ENCODE measurements at regions not wholly inside any gene's neighbourhood (a gene's known extent, or its start where the extent isn't known, plus 50 kb on each side); places are given as distances from the start of the nearest gene placed in this dataset.

GRCh38 chr4:66048861-66049260 lies 378.6 kb upstream of the EPHA5 start:
- H3K4me3 ChIP-seq (replicated peaks; ENCODE audit: insufficient read depth, low read length): no peak overlapping the region

DNA sequence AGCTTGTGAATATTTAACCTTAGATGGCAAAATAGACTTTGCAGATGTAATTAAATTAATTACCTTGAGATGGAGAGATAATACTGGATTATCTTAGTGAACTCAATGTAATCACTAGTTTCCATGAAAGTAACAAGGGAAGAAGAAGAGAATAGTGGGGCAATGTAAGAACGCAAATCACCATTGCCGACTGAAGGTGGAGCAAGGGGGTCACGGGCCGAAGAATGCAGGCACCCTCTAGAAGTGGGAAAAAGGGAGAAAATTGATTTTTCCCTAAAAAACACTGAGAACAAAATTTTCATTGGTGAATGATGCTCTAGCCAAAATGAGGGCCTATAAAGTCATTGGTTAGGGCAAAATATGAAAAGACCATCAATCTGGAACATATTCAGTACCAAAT lies 375.6 kb upstream of the EPHA5 start:
- no peaks in the 10 kb centered on the region for H3K27me3 ChIP-seq (ENCODE audit: insufficient read depth, poor library complexity, severe bottlenecking)
- no peak for TF ChIP-seq REST (IDR thresholded peaks at IDR 0.05; ENCODE audit: insufficient replicate concordance, low read depth)
- no peak for TF ChIP-seq SPI1 (IDR thresholded peaks at IDR 0.05; ENCODE audit: borderline replicate concordance, low read depth)
- no peak for TF ChIP-seq GABPA (IDR thresholded peaks at IDR 0.05; ENCODE audit: low read depth)
- H3K27ac ChIP-seq (replicated peaks): no peak overlapping the region
- no peak overlapping the region for H3K4me3 ChIP-seq (replicated peaks; ENCODE audit: insufficient read depth, low read length)
- DNase-seq (ENCODE audit: low read depth in 1 of 2, low spot score in 1 of 2): no peak

More at GRCh38 chr4:66048861-66049260, 378.6 kb upstream of the EPHA5 start:
- no peak overlapping the region for H3K27ac ChIP-seq (replicated peaks)
- H3K27me3 ChIP-seq (ENCODE audit: insufficient read depth, poor library complexity, severe bottlenecking): no peaks in the 10 kb centered on the region
- TF ChIP-seq, protein P1, sequence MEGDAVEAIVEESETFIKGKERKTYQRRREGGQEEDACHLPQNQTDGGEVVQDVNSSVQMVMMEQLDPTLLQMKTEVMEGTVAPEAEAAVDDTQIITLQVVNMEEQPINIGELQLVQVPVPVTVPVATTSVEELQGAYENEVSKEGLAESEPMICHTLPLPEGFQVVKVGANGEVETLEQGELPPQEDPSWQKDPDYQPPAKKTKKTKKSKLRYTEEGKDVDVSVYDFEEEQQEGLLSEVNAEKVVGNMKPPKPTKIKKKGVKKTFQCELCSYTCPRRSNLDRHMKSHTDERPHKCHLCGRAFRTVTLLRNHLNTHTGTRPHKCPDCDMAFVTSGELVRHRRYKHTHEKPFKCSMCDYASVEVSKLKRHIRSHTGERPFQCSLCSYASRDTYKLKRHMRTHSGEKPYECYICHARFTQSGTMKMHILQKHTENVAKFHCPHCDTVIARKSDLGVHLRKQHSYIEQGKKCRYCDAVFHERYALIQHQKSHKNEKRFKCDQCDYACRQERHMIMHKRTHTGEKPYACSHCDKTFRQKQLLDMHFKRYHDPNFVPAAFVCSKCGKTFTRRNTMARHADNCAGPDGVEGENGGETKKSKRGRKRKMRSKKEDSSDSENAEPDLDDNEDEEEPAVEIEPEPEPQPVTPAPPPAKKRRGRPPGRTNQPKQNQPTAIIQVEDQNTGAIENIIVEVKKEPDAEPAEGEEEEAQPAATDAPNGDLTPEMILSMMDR (IDR thresholded peaks at IDR 0.05; ENCODE audit: insufficient read depth, low read length): no peak
- TF ChIP-seq SPI1 (IDR thresholded peaks at IDR 0.05; ENCODE audit: borderline replicate concordance, low read depth) (no peak), REST (IDR thresholded peaks at IDR 0.05; ENCODE audit: insufficient replicate concordance, low read depth) (no peak), POLR2AphosphoS5 (IDR thresholded peaks at IDR 0.05; ENCODE audit: low read depth) (no peak), GABPA (IDR thresholded peaks at IDR 0.05; ENCODE audit: low read depth) (no peak)
- DNase-seq (ENCODE audit: low read depth in 1 of 2, low spot score in 1 of 2): no peak

DNA sequence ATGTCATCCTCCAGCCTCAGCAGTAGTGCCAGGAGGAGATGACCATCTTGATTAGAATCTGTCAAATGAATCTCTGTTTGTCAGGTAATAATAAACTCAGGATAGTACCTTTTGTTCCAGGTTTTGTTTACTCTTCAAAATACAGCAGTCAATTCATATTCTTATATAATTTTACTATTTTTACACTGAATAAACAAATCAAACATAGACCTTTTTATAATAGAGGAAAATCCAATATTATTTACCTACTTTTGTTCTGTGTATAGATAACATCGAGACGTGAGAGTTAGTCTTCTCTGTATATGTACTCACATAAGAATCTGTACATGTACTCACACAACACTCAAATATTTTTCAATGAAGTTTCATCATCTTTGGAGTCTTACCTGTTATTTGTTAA lies 365.4 kb upstream of the EPHA5 start:
- TF ChIP-seq REST (IDR thresholded peaks at IDR 0.05; ENCODE audit: insufficient replicate concordance, low read depth) (no peak), GABPA (IDR thresholded peaks at IDR 0.05; ENCODE audit: low read depth) (no peak), SPI1 (IDR thresholded peaks at IDR 0.05; ENCODE audit: borderline replicate concordance, low read depth) (no peak), POLR2AphosphoS5 (IDR thresholded peaks at IDR 0.05; ENCODE audit: low read depth) (no peak)
- TF ChIP-seq, protein P1 (IDR thresholded peaks at IDR 0.05; ENCODE audit: insufficient read depth, low read length): no peak
- no peak for DNase-seq (ENCODE audit: low read depth in 1 of 2, low spot score in 1 of 2)
- Histone ChIP-seq H3K27me3 (ENCODE audit: insufficient read depth, poor library complexity, severe bottlenecking) (no peaks in the 10 kb centered on the region), H3K4me3 (replicated peaks; ENCODE audit: insufficient read depth, low read length) (no peak overlapping the region), H3K27ac (replicated peaks) (no peak overlapping the region)

All from HL-60 (cell line).